Ectodermal cell (in vitro differentiated cells): ENCODE measurements at regions not wholly inside any gene's neighbourhood (a gene's known extent, or its start where the extent isn't known, plus 50 kb on each side); places are given as distances from the start of the nearest gene placed in this dataset.

ENCODE experiments used
- H3K27ac ChIP-seq: 2 replicates; pipeline ENCODE4 v1.7.0; 2013; ENCODE audit warnings: mild to moderate bottlenecking, low read depth, low read length; ENCODE audit not compliant: insufficient read depth, poor library complexity, severe bottlenecking
- H3K27me3 ChIP-seq: 2 replicates; pipeline ENCODE4 v1.7.0; 2013; ENCODE audit warnings: mild to moderate bottlenecking, low read length; ENCODE audit not compliant: insufficient read depth, control insufficient read depth, poor library complexity, severe bottlenecking
- H3K36me3 ChIP-seq: one replicate; pipeline ENCODE4 v1.7.0; 2013; ENCODE audit warnings: low read length; ENCODE audit not compliant: control insufficient read depth, insufficient read depth
- H3K4me1 ChIP-seq: one replicate; pipeline ENCODE4 v1.7.0; 2013; ENCODE audit warnings: low read length; ENCODE audit not compliant: control insufficient read depth, insufficient read depth
- H3K4me3 ChIP-seq: 2 replicates; pipeline ENCODE4 v1.7.0; 2013; ENCODE audit warnings: low read depth, low read length, control low read depth; ENCODE audit not compliant: insufficient read depth
- H3K9me3 ChIP-seq: 2 replicates; pipeline ENCODE4 v1.7.0; 2013; ENCODE audit warnings: mild to moderate bottlenecking, low read length, moderate library complexity; ENCODE audit not compliant: control insufficient read depth
- WGBS, 2 experiments: methylation state at CpG; one replicate each; pipeline ENCODE4 v1.1.7; 2013; ENCODE audit warnings: missing lambda C conversion rate in 2 of 2; 5-methylcytosine and 5-hydroxymethylcytosine counted together

DNA sequence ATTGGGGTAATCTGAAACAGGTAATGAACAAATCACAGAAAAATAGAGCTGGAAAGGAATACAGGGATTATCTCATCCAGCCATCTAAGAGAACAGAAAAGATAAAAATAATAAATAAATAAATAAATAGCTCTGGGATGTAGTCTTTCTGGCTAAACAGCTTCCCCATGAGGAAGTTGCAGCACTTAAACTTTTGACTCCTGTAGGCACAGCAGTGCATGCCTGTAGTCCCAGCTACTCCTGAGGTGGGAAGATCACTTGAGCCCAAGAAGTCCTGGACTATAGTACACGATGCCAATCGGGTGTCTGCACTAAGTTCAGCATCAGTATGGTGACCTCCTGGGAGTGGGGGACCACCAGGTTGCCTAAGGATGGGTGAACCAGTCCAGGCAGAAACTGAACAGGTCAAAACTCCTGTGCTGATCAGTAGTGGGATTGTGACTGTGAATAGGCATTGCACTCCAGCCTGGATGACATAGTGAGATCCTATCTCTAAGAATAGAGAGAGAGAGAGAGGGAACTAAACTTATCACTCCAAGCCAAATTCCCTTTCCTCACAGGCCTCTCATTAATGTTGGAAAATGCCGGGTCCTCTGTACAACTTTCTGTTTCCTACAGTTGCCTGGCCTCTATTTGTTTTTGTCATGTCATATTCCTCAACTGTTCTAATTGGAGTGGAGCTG lies 61.7 kb upstream of the CDK13 start:
- 92 to 98% methylated on average over 3 of the region's 3 CpGs for WGBS, 2 experiments
- no peak overlapping the region for H3K27ac ChIP-seq

DNA sequence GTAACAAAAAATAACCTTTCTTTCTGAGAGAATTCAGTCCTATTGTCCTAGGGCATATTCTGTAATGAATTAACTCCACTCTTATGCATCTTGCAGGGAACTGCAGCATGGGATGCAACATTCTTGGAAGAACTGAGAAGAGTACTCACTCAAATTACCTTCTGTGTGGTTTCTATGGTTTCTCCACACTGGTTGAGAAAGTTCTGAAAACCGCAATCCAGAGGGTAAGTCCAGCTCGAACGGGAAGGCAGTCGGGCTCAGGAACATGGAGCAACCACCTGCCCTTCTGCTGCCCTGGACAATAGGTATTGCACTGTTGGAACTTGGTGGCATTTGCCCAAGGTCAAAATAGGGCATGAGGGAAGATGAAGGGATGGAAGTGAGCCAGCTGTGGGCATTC lies 59.6 kb upstream of the CDK13 start:
- 92 to 96% methylated on average over 4 of the region's 4 CpGs for WGBS, 2 experiments
- Histone ChIP-seq H3K36me3 (no peaks in the 10 kb centered on the region), H3K27me3 (no peaks in the 10 kb centered on the region), H3K27ac (no peak overlapping the region), H3K4me3 (no peak overlapping the region), H3K4me1 (no peaks in the 10 kb centered on the region), H3K9me3 (no peaks in the 10 kb centered on the region)

More for the DNA sequence above, 61.7 kb upstream of the CDK13 start:
- Histone ChIP-seq H3K4me1 (no peaks in the 10 kb centered on the region), H3K9me3 (no peaks in the 10 kb centered on the region), H3K4me3 (no peak overlapping the region), H3K36me3 (no peaks in the 10 kb centered on the region), H3K27me3 (no peaks in the 10 kb centered on the region)

DNA sequence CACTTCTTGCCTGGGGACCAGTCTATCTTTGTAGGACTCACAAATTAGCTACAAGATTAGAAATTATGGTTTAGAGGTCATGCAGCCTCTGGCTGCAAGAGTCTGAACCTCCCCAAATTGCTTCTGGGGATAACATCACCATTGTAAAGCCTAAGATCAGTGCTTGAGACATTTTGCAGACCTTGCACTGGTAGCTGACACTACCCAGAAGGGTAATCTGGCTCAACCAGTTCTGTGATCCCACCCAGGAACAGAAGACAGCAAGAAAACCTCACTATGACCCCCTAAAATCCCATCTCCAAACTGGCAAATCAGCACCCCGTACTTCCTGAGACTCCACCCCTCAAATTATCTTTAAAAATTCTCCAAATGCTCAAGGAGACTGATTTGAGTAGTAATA lies 58.2 kb upstream of the CDK13 start:
- H3K4me1 ChIP-seq: no peaks in the 10 kb centered on the region
- no peaks in the 10 kb centered on the region for H3K36me3 ChIP-seq
- no peaks in the 10 kb centered on the region for H3K9me3 ChIP-seq
- H3K4me3 ChIP-seq: no peak overlapping the region
- 96 to 100% methylated on average over 1 of the region's 1 CpG for WGBS, 2 experiments
- H3K27me3 ChIP-seq: no peaks in the 10 kb centered on the region
- no peak overlapping the region for H3K27ac ChIP-seq

DNA sequence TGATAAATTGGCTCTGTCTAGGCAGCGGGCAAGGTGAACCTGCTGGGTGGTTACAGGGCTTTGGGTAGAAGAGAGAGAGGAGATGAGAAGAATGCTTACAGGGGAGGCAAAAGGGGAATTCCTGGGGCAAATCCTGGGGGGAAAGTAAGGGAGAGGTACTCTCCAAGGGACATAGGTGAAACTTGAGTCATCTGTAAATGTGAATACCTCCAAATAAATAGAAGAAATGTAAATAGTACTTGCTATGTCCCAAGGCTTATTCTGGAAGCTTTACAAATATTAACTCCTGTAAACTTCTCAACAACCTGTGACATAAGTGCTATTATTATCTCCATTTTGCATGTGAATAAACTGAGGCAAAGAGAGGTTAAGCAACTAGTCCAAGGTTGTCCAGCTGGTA lies 57.7 kb upstream of the CDK13 start:
- H3K4me3 ChIP-seq: no peak overlapping the region
- H3K27ac ChIP-seq: no peak overlapping the region
- H3K36me3 ChIP-seq: no peaks in the 10 kb centered on the region
- 88 to 93% methylated on average over 1 of the region's 1 CpG for WGBS, 2 experiments
- no peaks in the 10 kb centered on the region for H3K4me1 ChIP-seq
- no peaks in the 10 kb centered on the region for H3K9me3 ChIP-seq
- H3K27me3 ChIP-seq: no peaks in the 10 kb centered on the region

DNA sequence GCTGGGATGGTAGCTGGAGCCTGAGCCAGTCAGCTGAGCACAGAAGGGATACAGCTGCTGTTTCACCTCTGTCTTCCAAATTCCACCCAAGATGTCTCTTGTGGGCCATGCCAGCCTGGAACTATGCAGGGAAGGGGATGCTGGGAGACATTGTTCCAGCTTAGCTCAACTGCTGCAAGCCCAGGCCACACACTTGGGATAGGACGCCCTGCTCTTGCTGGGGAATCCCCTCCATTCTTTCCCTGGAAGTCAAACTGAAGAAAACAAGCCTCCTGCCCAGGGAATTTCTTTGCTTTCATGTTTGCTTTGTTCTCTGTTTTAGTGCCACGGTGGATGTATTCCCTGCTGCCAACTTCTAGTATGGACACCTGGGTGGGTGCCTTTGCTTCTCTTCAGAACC lies 55.2 kb upstream of the CDK13 start:
- 32 to 52% methylated on average over 2 of the region's 2 CpGs for WGBS, 2 experiments
- no peak overlapping the region for H3K4me3 ChIP-seq

DNA sequence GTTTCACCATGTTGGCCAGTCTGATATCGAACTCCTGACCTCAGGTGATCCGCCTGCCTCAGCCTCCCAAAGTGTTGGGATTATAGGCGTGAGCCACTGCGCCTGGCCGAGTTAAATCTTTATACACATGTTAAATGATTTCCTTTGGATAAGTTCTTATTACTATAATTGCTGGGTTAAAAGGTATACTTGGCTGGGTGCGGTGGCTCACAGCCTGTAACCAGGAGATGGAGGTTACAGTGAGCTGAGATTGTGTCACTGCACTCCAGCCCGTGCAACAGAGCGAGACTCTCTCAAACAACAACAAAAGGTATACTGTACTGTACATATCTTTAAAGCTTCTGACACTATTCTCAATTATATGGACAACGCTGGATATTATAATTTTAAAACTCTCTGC lies 53.2 kb upstream of the CDK13 start:
- WGBS, 2 experiments: 92 to 95% methylated on average over 7 to 8 of the region's 9 CpGs
- Histone ChIP-seq H3K27me3 (no peaks in the 10 kb centered on the region), H3K36me3 (no peaks in the 10 kb centered on the region), H3K27ac (no peak overlapping the region), H3K9me3 (no peaks in the 10 kb centered on the region), H3K4me3 (no peak overlapping the region), H3K4me1 (no peaks in the 10 kb centered on the region)

More for the DNA sequence above, 55.2 kb upstream of the CDK13 start:
- H3K36me3 ChIP-seq: no peaks in the 10 kb centered on the region
- no peak overlapping the region for H3K27ac ChIP-seq
- H3K9me3 ChIP-seq: no peaks in the 10 kb centered on the region
- H3K27me3 ChIP-seq: no peaks in the 10 kb centered on the region
- no peaks in the 10 kb centered on the region for H3K4me1 ChIP-seq

DNA sequence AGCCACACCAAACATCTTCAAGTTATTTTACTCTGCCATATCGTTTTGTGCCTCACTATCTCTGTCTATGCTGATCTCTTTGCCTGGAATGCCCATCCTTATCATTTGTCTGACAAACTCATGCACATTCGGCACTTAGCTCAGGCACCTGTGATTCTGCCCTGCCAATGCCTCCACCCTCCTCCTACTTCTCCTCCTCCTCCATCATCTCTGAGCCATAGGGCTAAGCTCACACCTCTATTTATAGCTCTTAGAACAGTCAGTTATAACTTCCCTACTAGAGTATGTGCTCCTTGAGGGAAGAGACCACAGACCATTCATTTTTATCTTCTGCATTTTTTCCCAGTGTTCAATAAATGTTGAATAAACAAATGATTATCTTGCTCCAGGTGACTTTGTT lies 51.2 kb upstream of the CDK13 start:
- no peak overlapping the region for H3K27ac ChIP-seq
- no peaks in the 10 kb centered on the region for H3K9me3 ChIP-seq
- H3K27me3 ChIP-seq: no peaks in the 10 kb centered on the region
- WGBS, 2 experiments: 47 to 48% methylated on average over 2 of the region's 2 CpGs
- H3K4me1 ChIP-seq: no peaks in the 10 kb centered on the region
- no peaks in the 10 kb centered on the region for H3K36me3 ChIP-seq
- H3K4me3 ChIP-seq: no peak overlapping the region
